ENCODE measurements at regions not wholly inside any gene's neighbourhood (a gene's known extent, or its start where the extent isn't known, plus 50 kb on each side); places are given as distances from the start of the nearest gene placed in this dataset.

GRCh38 chr18:51480407-51481261, 283.2 kb upstream of the MEX3C start:
- no peak for DNase-seq
- H3K4me1 ChIP-seq, result no peaks in the 10 kb centered on the region
- H3K27ac ChIP-seq, result no peak overlapping the region
- no peak overlapping the region for H3K4me3 ChIP-seq
- no peaks in the 10 kb centered on the region for H3K36me3 ChIP-seq
- intact Hi-C loops (cut with DNase I; ENCODE audit: low total_unique reads), result no loop called here
- H3K27me3 ChIP-seq, result no peaks in the 10 kb centered on the region
- TF ChIP-seq POLR2A (IDR thresholded peaks at IDR 0.05), result no peak
- no peak for TF ChIP-seq CTCF (IDR thresholded peaks at IDR 0.05)
- H3K9me3 ChIP-seq, result no peaks in the 10 kb centered on the region

- no peak for TF ChIP-seq POLR2A (IDR thresholded peaks at IDR 0.05)
- TF ChIP-seq CTCF (IDR thresholded peaks at IDR 0.05), result no peak
- Histone ChIP-seq H3K27ac (no peak overlapping the region), H3K27me3 (no peaks in the 10 kb centered on the region), H3K4me1 (no peaks in the 10 kb centered on the region), H3K4me3 (no peak overlapping the region), H3K36me3 (no peaks in the 10 kb centered on the region), H3K9me3 (no peaks in the 10 kb centered on the region)
- DNase-seq, result no peak
- intact Hi-C loops (cut with DNase I; ENCODE audit: low total_unique reads), result no loop called here
Observed at GRCh38 chr18:51486735-51487366, 289.4 kb upstream of the MEX3C start.

- Histone ChIP-seq H3K27me3 (no peaks in the 10 kb centered on the region), H3K4me1 (no peaks in the 10 kb centered on the region), H3K36me3 (no peaks in the 10 kb centered on the region), H3K9me3 (no peaks in the 10 kb centered on the region), H3K27ac (no peak overlapping the region), H3K4me3 (no peak overlapping the region)
- TF ChIP-seq POLR2A (IDR thresholded peaks at IDR 0.05) (no peak), CTCF (IDR thresholded peaks at IDR 0.05) (no peak)
- intact Hi-C loops (cut with DNase I; ENCODE audit: low total_unique reads), result no loop called here
- no peak for DNase-seq
Observed at GRCh38 chr18:51490417-51490816, 292.9 kb upstream of the MEX3C start.

- intact Hi-C loops (cut with DNase I; ENCODE audit: low total_unique reads), result no loop called here
- Histone ChIP-seq H3K4me3 (no peak overlapping the region), H3K27ac (no peak overlapping the region), H3K36me3 (no peaks in the 10 kb centered on the region), H3K4me1 (no peaks in the 10 kb centered on the region), H3K27me3 (no peaks in the 10 kb centered on the region), H3K9me3 (no peaks in the 10 kb centered on the region)
- TF ChIP-seq POLR2A (IDR thresholded peaks at IDR 0.05), result no peak
- no peak for TF ChIP-seq CTCF (IDR thresholded peaks at IDR 0.05)
- DNase-seq, result no peak
Observed at GRCh38 chr18:51490860-51491259, 293.4 kb upstream of the MEX3C start.

GRCh38 chr18:51491678-51492372, 294.3 kb upstream of the MEX3C start:
- Histone ChIP-seq H3K27ac (no peak overlapping the region), H3K4me1 (no peaks in the 10 kb centered on the region), H3K4me3 (no peak overlapping the region), H3K9me3 (no peaks in the 10 kb centered on the region), H3K27me3 (no peaks in the 10 kb centered on the region), H3K36me3 (no peaks in the 10 kb centered on the region)
- no peak for DNase-seq
- intact Hi-C loops (cut with DNase I; ENCODE audit: low total_unique reads), result no loop called here
- TF ChIP-seq CTCF (IDR thresholded peaks at IDR 0.05) (no peak), POLR2A (IDR thresholded peaks at IDR 0.05) (no peak)

Measured in uterus (tissue), 3 donors.